ENCODE measurements at regions not wholly inside any gene's neighbourhood (a gene's known extent, or its start where the extent isn't known, plus 50 kb on each side); places are given as distances from the start of the nearest gene placed in this dataset.
A peak's percentile ranks its signal among the peaks of the same experiment; 100 is the strongest.

- ATAC-seq = no peak
These were observed 502.5 kb downstream of the VRK1 start for GRCh38 chr14:97299661-97300060.

GRCh38 chr14:97301931-97302559, 504.9 kb downstream of the VRK1 start:
- intact Hi-C loops (cut with DNase I, micrococcal nuclease) = no loop called here
- no peak for ATAC-seq
- no peak for DNase-seq

More at GRCh38 chr14:97299661-97300060, 502.5 kb downstream of the VRK1 start:
- DNase-seq = peak in 1 of 2 donors; percentile 4
- intact Hi-C loops (cut with DNase I, micrococcal nuclease) = no loop called here

DNA sequence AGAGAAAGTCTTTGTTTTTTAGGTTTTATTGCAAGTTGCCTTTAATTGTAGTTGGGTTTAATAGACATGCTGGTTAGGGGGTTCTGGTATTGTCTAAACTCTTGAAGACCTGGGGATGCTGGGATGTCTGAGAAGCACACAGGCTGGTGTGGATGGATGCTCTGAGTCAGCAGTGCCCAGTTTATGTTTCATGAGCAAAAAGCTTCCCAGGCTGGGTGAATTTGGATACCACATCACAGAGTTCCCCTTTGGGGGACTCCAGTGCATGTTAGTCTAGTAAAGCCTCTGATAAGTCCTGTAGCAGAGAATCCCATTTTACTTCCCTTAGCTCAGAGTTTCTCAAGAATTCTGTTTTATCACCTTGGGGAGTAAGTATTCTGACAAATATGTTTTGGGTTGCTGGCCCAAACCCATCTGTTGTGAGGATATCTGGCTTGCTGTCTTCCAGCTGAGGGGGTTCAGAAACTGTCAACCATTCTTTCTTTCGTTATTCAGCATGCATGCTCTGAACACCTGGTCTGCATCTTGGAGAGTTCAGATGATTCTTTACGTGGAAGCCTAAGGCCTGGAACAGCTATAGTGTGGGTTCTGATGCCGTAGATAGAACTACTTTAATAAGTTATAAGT, 509.1 kb downstream of the VRK1 start:
- DNase-seq (no peak), ATAC-seq (no peak)
- intact Hi-C loops (cut with DNase I, micrococcal nuclease) = no loop called here

DNA sequence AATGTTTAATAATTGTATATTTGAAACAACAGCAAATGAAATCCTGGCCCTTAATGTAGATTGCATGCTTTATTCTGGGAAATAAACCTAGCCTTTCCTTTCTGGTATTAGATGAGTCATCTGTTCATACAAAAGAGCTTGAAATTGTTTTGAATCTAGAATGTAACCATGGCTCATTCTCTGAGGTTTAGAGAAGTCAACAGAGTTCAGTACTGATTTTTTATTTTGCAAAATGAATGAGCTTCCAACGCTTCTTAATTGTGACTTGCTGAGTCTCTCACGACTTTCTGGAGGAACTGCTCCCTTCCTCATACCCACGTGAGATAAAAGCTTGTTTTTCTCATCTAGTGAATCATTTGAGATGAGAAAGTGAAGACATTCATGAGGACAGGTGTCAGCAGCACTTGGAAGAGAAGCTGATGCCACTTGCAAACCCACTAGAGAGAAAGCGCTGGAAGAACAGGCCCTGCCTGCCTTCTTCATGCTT, 509.6 kb downstream of the VRK1 start:
- DNase-seq (no peak), ATAC-seq (no peak)
- intact Hi-C loops (cut with DNase I, micrococcal nuclease) = no loop called here

- intact Hi-C loops (cut with DNase I, micrococcal nuclease) = no loop called here
- DNase-seq (no peak), ATAC-seq (no peak)
These were observed 514.2 kb downstream of the VRK1 start for GRCh38 chr14:97311411-97311810.

GRCh38 chr14:97312910-97313309, 515.7 kb downstream of the VRK1 start:
- ATAC-seq (no peak), DNase-seq (no peak)
- intact Hi-C loops (cut with DNase I, micrococcal nuclease) = no loop called here

- ATAC-seq (no peak), DNase-seq (no peak)
- intact Hi-C loops (cut with DNase I, micrococcal nuclease) = no loop called here
These were observed 518.6 kb downstream of the VRK1 start for GRCh38 chr14:97315790-97316189.

- no peak for DNase-seq
- intact Hi-C loops (cut with DNase I, micrococcal nuclease) = no loop called here
- ATAC-seq = no peak
These were observed 521.2 kb downstream of the VRK1 start for GRCh38 chr14:97318380-97318779.

- DNase-seq (no peak), ATAC-seq (no peak)
- intact Hi-C loops (cut with DNase I, micrococcal nuclease) = no loop called here
These were observed 522.5 kb downstream of the VRK1 start for GRCh38 chr14:97319691-97320090.

GRCh38 chr14:97328743-97329142, 531.6 kb downstream of the VRK1 start:
- intact Hi-C loops (cut with DNase I, micrococcal nuclease) = no loop called here
- DNase-seq (no peak), ATAC-seq (no peak)

DNA sequence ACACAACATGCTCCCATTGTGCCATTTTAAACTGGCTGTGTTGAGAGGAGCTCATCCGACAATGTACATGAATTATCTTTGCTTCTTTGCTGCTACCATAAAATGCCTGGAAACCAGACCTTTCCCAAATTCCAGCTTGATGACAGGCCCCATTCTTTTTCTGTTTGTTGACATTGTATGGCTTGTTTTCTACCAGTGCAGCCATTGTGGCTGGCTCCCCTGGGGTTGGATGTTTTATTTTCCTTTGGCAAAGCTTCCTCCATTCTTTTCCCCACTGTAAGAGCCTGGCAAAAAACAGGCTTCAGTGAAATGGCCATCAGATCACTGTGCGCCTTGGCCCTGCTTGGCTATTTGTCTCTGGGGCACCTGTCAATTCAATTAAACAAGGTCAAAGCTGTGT, 532.5 kb downstream of the VRK1 start:
- intact Hi-C loops (cut with DNase I, micrococcal nuclease) = no loop called here

GRCh38 chr14:97331058-97331457, 533.9 kb downstream of the VRK1 start:
- intact Hi-C loops (cut with DNase I, micrococcal nuclease) = no loop called here
- DNase-seq = no peak
- no peak for ATAC-seq

More for the DNA sequence above, 532.5 kb downstream of the VRK1 start:
- DNase-seq (no peak), ATAC-seq (no peak)

DNA sequence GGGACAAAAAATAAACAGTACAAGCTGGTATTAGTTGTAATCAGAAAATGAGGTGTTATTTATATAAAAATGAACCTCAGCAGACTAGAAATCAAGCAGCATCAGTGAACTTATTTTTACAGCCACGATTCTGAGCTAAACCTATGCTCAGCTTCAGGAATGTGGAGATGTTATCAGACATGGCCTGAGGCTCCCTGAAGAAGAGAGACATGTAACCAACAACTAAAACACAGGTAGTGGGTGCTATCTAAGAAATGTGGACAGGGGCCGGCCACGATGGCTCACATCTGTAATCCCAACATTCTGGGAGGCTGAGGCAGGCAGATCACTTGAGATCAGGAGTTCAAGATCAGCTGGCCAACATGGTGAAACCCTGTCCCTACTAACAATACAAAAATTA, 534.3 kb downstream of the VRK1 start:
- intact Hi-C loops (cut with DNase I, micrococcal nuclease) = no loop called here
- DNase-seq (no peak), ATAC-seq (no peak)

DNA sequence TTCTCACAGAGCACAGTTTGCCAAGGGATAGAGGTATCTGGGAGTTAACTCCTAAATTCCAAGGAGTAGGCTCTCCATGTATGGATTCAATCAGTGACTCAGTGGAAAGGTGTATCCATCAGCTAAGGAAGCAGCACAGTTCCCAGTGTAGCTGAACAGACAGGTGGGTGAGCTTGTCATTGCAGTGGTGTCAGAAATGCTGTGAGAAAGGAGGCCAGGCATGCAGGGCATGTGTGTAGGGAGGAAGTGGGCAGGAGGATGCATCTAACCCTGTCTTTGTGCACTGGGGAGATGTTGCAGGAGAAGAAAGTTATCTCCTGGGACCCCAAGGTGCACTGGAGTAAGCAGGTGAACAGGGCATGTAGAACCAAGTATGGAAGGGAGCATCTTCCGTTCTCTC, 539.0 kb downstream of the VRK1 start:
- intact Hi-C loops (cut with DNase I, micrococcal nuclease) = no loop called here
- DNase-seq (no peak), ATAC-seq (no peak)

GRCh38 chr14:97336816-97337215, 539.6 kb downstream of the VRK1 start:
- intact Hi-C loops (cut with DNase I, micrococcal nuclease) = no loop called here
- ATAC-seq (no peak), DNase-seq (no peak)

- ATAC-seq (no peak), DNase-seq (no peak)
- intact Hi-C loops (cut with DNase I, micrococcal nuclease) = no loop called here
These were observed 540.1 kb downstream of the VRK1 start for GRCh38 chr14:97337267-97337666.

GRCh38 chr14:97337670-97338069, 540.5 kb downstream of the VRK1 start:
- no peak for DNase-seq
- intact Hi-C loops (cut with DNase I, micrococcal nuclease) = no loop called here
- no peak for ATAC-seq

- intact Hi-C loops (cut with DNase I, micrococcal nuclease) = no loop called here
- DNase-seq (no peak), ATAC-seq (no peak)
These were observed 547.5 kb downstream of the VRK1 start for GRCh38 chr14:97344666-97345065.

DNA sequence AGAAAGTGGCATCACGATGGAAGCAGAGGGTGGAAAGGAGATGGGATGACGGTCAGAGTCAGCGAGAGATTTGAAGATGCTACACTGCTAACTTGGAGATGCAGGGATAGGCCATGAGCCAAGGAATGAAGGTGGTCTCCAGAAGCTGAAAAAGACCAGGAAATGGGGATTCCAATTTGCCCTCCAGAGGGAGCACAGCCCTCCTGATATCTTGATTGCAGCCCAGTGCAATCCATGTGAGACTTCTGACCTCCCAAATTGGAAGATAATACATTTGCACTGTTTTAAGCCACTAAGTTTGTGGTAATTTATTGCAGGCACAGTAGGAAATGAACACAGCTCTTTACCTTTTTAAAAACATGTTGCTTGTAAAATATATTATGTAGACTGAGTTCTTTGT, 549.5 kb downstream of the VRK1 start:
- DNase-seq (no peak), ATAC-seq (no peak)
- intact Hi-C loops (cut with DNase I, micrococcal nuclease) = no loop called here

- ATAC-seq = no peak
- intact Hi-C loops (cut with DNase I, micrococcal nuclease) = no loop called here
- no peak for DNase-seq
These were observed 552.3 kb downstream of the VRK1 start for GRCh38 chr14:97349463-97349862.

DNA sequence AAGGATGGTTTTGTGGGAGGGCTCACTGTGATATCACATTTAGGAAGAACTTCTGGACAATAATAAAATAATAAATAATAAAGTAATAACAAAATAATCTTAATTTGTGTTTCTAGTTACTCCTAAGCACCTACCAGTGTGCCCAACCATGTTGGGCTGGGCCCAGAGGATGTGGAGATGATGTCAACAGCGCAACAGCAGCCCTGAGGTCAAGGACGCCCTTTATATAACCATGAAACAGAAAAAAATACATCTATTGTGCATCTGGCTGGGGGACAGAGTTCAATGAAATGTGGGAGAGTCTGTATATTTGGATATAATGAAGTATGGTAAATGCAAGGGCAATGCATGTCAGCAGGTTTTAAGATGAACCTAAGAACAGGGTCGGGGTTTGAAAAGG, 552.8 kb downstream of the VRK1 start:
- ATAC-seq (no peak), DNase-seq (no peak)
- intact Hi-C loops (cut with DNase I, micrococcal nuclease) = no loop called here
